A673 (cell line): ENCODE measurements at regions not wholly inside any gene's neighbourhood (a gene's known extent, or its start where the extent isn't known, plus 50 kb on each side); places are given as distances from the start of the nearest gene placed in this dataset.

Experiments used
- BruUV-seq: library from RNA; stranded (reverse); fragments of 400-500 nt; replicated peaks from 2 replicates; lab custom pipeline; 2021; lab: Mats Ljungman, UMichigan
- CTCF ChIA-PET: fragments of 300-600 bp; sonication (Branson Sonifier 250); formaldehyde crosslinking; loops from one replicate; lab custom pipeline; 2022; ENCODE audit warnings: antibody characterized with exemption; lab: Charles Lee
- POLR2A ChIA-PET: fragments of 300-600 bp; sonication (Branson Sonifier 250); formaldehyde crosslinking; loops from one replicate; lab custom pipeline; 2022; ENCODE audit warnings: antibody characterized with exemption; ENCODE audit not compliant: low non-redundant PET; lab: Charles Lee
- DNase-seq: peaks from one replicate; pipeline ENCODE4 v3.0.0-alpha.2; 2015; ENCODE audit warnings: low spot score
- H3K27ac ChIP-seq: fragments of 200-600 bp; sonication (generic); 2 replicates; pipeline ENCODE4 v1.5.1; 2016; ENCODE audit warnings: mixed run types, low read depth, mild to moderate bottlenecking, mixed read lengths, antibody characterized with exemption, low read length; ENCODE audit not compliant: poor library complexity, severe bottlenecking
- H3K27me3 ChIP-seq: fragments of 200-600 bp; sonication (generic); replicated peaks from 2 replicates; pipeline ENCODE4 v1.6.1; 2017; ENCODE audit warnings: mixed run types, low read depth, mild to moderate bottlenecking, mixed read lengths, antibody characterized with exemption, low read length; ENCODE audit not compliant: insufficient read depth, poor library complexity
- H3K36me3 ChIP-seq: fragments of 200-600 bp; sonication (generic); 2 replicates; pipeline ENCODE4 v1.6.1; 2016; ENCODE audit warnings: mixed run types, mild to moderate bottlenecking, mixed read lengths, antibody characterized with exemption, low read length; ENCODE audit not compliant: insufficient read depth, poor library complexity, severe bottlenecking
- H3K4me1 ChIP-seq: fragments of 200-600 bp; sonication (generic); 2 replicates; pipeline ENCODE4 v1.6.1; 2017; ENCODE audit warnings: mixed run types, mild to moderate bottlenecking, mixed read lengths, antibody characterized with exemption, low read length; ENCODE audit not compliant: insufficient read depth, poor library complexity, severe bottlenecking
- H3K4me3 ChIP-seq: fragments of 200-600 bp; sonication (generic); 2 replicates; pipeline ENCODE4 v1.5.1; 2016; ENCODE audit warnings: low read depth, mixed run types, mild to moderate bottlenecking, mixed read lengths, low read length; ENCODE audit not compliant: poor library complexity, severe bottlenecking
- H3K9me3 ChIP-seq: fragments of 200-600 bp; sonication (generic); 2 replicates; pipeline ENCODE4 v1.6.1; 2016; ENCODE audit warnings: mixed run types, low read depth, mild to moderate bottlenecking, mixed read lengths, antibody characterized with exemption, low read length; ENCODE audit not compliant: poor library complexity, severe bottlenecking
- EZH2 ChIP-seq: fragments of 200-600 bp; sonication (generic); IDR thresholded peaks from 2 replicates; pipeline ENCODE4 v1.6.1; 2017; ENCODE audit warnings: borderline replicate concordance, low read depth, mild to moderate bottlenecking, mixed read lengths, antibody characterized with exemption, low read length; ENCODE audit not compliant: poor library complexity, severe bottlenecking
- intact Hi-C: fragments of 100-400 bp; cut with micrococcal nuclease; formaldehyde crosslinking; loops from one replicate; pipeline ENCODE4 v1.10.0; 2022; ENCODE audit not compliant: unreplicated experiment
- TF ChIP-seq, protein P1 (sequence below): fragments of 300-800, 200-600 bp; sonication (generic); conservative IDR thresholded peaks from 2 replicates; pipeline ENCODE4 v1.5.1; 2017; ENCODE audit warnings: low read depth, mild to moderate bottlenecking, antibody characterized with exemption, low read length, moderate library complexity, mixed read lengths

- no TSS peak for BruUV-seq
- intact Hi-C loops: no loop called here
- H3K27ac ChIP-seq: no peak overlapping the region
- H3K27me3 ChIP-seq: no peaks in the 10 kb centered on the region
- POLR2A ChIA-PET: no interaction called here
- H3K9me3 ChIP-seq: no peaks in the 10 kb centered on the region
- no peak overlapping the region for H3K4me3 ChIP-seq
- H3K4me1 ChIP-seq: no peaks in the 10 kb centered on the region
- TF ChIP-seq, protein P1, sequence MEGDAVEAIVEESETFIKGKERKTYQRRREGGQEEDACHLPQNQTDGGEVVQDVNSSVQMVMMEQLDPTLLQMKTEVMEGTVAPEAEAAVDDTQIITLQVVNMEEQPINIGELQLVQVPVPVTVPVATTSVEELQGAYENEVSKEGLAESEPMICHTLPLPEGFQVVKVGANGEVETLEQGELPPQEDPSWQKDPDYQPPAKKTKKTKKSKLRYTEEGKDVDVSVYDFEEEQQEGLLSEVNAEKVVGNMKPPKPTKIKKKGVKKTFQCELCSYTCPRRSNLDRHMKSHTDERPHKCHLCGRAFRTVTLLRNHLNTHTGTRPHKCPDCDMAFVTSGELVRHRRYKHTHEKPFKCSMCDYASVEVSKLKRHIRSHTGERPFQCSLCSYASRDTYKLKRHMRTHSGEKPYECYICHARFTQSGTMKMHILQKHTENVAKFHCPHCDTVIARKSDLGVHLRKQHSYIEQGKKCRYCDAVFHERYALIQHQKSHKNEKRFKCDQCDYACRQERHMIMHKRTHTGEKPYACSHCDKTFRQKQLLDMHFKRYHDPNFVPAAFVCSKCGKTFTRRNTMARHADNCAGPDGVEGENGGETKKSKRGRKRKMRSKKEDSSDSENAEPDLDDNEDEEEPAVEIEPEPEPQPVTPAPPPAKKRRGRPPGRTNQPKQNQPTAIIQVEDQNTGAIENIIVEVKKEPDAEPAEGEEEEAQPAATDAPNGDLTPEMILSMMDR: no peak
- TF ChIP-seq EZH2: no peak
- DNase-seq: no peak
- CTCF ChIA-PET: no interaction called here
- H3K36me3 ChIP-seq: no peaks in the 10 kb centered on the region
Observed at GRCh38 chr7:89934101-89934500, 220.2 kb upstream of the STEAP1 start.

GRCh38 chr7:89943525-89944050 lies 210.7 kb upstream of the STEAP1 start:
- no peaks in the 10 kb centered on the region for H3K36me3 ChIP-seq
- no peak for DNase-seq
- H3K27ac ChIP-seq: no peak overlapping the region
- BruUV-seq: no TSS peak
- no peaks in the 10 kb centered on the region for H3K9me3 ChIP-seq
- H3K27me3 ChIP-seq: peaks cover 17% of the 10 kb centered on the region
- CTCF ChIA-PET: no interaction called here
- intact Hi-C loops: no loop called here
- H3K4me1 ChIP-seq: no peaks in the 10 kb centered on the region
- TF ChIP-seq, protein P1: no peak
- TF ChIP-seq EZH2: no peak
- POLR2A ChIA-PET: no interaction called here
- H3K4me3 ChIP-seq: no peak overlapping the region

GRCh38 chr7:89958525-89959068 lies 195.7 kb upstream of the STEAP1 start:
- no peak for DNase-seq
- H3K4me3 ChIP-seq: no peak overlapping the region
- POLR2A ChIA-PET: no interaction called here
- CTCF ChIA-PET: no interaction called here
- no peaks in the 10 kb centered on the region for H3K9me3 ChIP-seq
- TF ChIP-seq, protein P1: no peak
- no peak for TF ChIP-seq EZH2
- no peaks in the 10 kb centered on the region for H3K36me3 ChIP-seq
- no TSS peak for BruUV-seq
- intact Hi-C loops: no loop called here
- no peaks in the 10 kb centered on the region for H3K4me1 ChIP-seq
- peaks cover 5% of the 10 kb centered on the region for H3K27me3 ChIP-seq
- H3K27ac ChIP-seq: no peak overlapping the region
